ENCODE measurements at regions not wholly inside any gene's neighbourhood (a gene's known extent, or its start where the extent isn't known, plus 50 kb on each side); places are given as distances from the start of the nearest gene placed in this dataset.

DNA sequence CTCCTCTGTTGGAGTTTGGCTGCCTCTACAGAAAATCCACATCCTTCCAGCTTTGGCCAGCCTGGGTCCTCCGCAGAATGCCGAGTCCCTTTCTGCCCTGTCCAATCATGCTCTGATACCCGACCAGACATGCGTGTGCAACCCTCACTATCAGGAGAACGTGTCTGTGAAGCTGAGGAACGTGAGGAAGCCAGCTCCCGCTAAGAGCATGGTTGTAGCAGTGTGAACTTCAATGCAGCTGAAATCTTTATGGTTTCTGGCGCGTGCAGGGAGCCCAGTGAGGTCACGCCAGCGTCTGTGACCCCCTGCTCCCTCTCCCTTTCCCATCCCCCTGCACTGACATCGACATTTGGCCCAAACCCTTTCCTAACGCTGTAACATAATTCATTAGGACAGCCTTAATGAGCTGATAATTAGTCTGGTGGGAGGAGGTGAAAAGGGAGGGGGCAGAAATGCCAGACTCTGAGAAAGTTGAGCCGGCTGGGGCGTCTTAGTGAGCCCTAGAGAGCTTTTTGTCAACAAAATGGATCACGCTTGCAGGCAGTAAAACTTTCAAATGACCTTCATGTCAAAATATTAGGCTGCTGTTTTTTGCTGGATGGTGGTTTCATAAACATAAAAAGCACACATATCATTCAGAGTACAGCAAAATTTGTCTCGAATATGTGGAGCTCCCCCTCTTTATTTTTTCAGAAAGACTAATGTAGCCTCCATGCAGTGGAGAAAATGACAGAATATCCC, 423.3 kb downstream of the QKI start:
- TF ChIP-seq, protein P1, sequence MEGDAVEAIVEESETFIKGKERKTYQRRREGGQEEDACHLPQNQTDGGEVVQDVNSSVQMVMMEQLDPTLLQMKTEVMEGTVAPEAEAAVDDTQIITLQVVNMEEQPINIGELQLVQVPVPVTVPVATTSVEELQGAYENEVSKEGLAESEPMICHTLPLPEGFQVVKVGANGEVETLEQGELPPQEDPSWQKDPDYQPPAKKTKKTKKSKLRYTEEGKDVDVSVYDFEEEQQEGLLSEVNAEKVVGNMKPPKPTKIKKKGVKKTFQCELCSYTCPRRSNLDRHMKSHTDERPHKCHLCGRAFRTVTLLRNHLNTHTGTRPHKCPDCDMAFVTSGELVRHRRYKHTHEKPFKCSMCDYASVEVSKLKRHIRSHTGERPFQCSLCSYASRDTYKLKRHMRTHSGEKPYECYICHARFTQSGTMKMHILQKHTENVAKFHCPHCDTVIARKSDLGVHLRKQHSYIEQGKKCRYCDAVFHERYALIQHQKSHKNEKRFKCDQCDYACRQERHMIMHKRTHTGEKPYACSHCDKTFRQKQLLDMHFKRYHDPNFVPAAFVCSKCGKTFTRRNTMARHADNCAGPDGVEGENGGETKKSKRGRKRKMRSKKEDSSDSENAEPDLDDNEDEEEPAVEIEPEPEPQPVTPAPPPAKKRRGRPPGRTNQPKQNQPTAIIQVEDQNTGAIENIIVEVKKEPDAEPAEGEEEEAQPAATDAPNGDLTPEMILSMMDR (IDR thresholded peaks at IDR 0.05): no peak
- no peak for TF ChIP-seq POLR2A (IDR thresholded peaks at IDR 0.05; ENCODE audit: low read depth)

Data from esophagus muscularis mucosa (tissue), 3 donors.